Neutrophil (primary cell): ENCODE measurements at regions not wholly inside any gene's neighbourhood (a gene's known extent, or its start where the extent isn't known, plus 50 kb on each side); places are given as distances from the start of the nearest gene placed in this dataset.

Experiments used
- H3K27ac ChIP-seq: fragments of 200-600 bp; sonication (generic); 2 replicates; pipeline ENCODE4 v1.5.1; 2016; ENCODE audit warnings: mild to moderate bottlenecking, moderate library complexity
- H3K27me3 ChIP-seq: fragments of 200-600 bp; sonication (generic); 2 replicates; pipeline ENCODE4 v1.6.0; 2016; ENCODE audit warnings: mild to moderate bottlenecking
- H3K36me3 ChIP-seq: fragments of 200-600 bp; sonication (generic); 2 replicates; pipeline ENCODE4 v1.5.1; 2017
- H3K4me1 ChIP-seq, 2 experiments: fragments of 200-600 bp in 1 of 2; sonication (generic) in 1 of 2; 1 replicate in 1 of 2; 2 replicates in 1 of 2; pipeline versions ENCODE4 v1.5.1 to v1.6.1; 2013 to 2016; ENCODE audit warnings: low read depth in 1 of 2, low read length in 1 of 2, mild to moderate bottlenecking in 1 of 2, moderate library complexity in 1 of 2; ENCODE audit not compliant: control insufficient read depth in 1 of 2, insufficient read depth in 1 of 2
- H3K4me3 ChIP-seq, 2 experiments: fragments of 200-600 bp in 1 of 2; sonication (generic) in 1 of 2; 1 replicate in 1 of 2; 2 replicates in 1 of 2; pipeline ENCODE4 v1.5.1; 2013 to 2016; ENCODE audit warnings: low read depth in 1 of 2, low read length in 1 of 2, mild to moderate bottlenecking in 1 of 2, moderate library complexity in 1 of 2
- H3K9me3 ChIP-seq: fragments of 200-600 bp; sonication (generic); 2 replicates; pipeline ENCODE4 v1.5.1; 2016
- CTCF ChIP-seq: fragments of 200-600 bp; sonication (generic); IDR thresholded peaks from 2 replicates; pipeline ENCODE4 v1.5.1; 2016; ENCODE audit warnings: antibody characterized with exemption

- TF ChIP-seq CTCF, result no peak
- Histone ChIP-seq H3K4me1 (no peaks in the 10 kb centered on the region), H3K27me3 (peaks cover 29% of the 10 kb centered on the region), H3K27ac (no peak overlapping the region), H3K9me3 (no peaks in the 10 kb centered on the region), H3K36me3 (no peaks in the 10 kb centered on the region), H3K4me3 (no peak overlapping the region)
These were observed 90.3 kb upstream of the RTL6 start for GRCh38 chr22:44588348-44588747.

- H3K36me3 ChIP-seq, result no peaks in the 10 kb centered on the region
- no peak for TF ChIP-seq CTCF
- no peaks in the 10 kb centered on the region for H3K4me1 ChIP-seq
- peaks cover 29% of the 10 kb centered on the region for H3K27me3 ChIP-seq
- no peaks in the 10 kb centered on the region for H3K9me3 ChIP-seq
- no peak overlapping the region for H3K4me3 ChIP-seq
- no peak overlapping the region for H3K27ac ChIP-seq
These were observed 89.8 kb upstream of the RTL6 start for GRCh38 chr22:44587737-44588310.

DNA sequence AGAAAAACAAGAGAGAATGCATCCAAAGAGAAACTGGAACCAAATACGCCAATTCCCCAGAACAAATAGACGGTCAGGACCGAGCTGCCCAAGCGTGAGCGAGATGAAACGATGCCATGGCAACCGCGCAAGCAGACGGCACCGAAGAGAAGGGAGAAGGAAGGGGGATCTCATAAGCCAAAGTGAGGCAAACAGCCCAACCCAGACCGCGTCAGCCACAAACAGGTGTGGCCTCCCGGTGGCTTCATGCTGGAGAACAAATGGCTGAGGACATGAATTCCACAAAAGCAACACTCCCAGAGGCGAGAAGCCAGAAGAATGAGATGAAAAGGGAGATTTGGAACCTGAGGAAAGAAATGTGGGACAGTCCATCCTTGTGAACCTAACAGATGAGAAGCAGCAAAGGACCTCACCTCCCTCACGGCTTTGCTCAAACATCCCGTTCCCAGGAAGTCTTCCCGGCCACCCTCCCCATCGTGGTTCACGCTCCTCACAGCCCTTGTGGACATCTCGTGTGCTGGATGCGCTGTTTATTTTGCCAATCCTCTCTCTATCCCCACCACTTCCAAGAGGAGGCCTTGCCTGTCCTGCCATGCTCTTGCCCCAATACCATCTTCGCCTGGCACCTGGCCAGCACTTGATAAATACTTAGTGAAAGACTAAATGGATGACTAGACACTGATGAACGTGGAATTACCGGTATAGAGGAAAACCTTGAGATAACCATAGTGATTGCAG, 89.1 kb upstream of the RTL6 start:
- no peak overlapping the region for H3K4me3 ChIP-seq
- no peaks in the 10 kb centered on the region for H3K36me3 ChIP-seq
- peaks cover 29% of the 10 kb centered on the region for H3K27me3 ChIP-seq
- H3K9me3 ChIP-seq, result no peaks in the 10 kb centered on the region
- no peak for TF ChIP-seq CTCF
- no peaks in the 10 kb centered on the region for H3K4me1 ChIP-seq
- no peak overlapping the region for H3K27ac ChIP-seq

DNA sequence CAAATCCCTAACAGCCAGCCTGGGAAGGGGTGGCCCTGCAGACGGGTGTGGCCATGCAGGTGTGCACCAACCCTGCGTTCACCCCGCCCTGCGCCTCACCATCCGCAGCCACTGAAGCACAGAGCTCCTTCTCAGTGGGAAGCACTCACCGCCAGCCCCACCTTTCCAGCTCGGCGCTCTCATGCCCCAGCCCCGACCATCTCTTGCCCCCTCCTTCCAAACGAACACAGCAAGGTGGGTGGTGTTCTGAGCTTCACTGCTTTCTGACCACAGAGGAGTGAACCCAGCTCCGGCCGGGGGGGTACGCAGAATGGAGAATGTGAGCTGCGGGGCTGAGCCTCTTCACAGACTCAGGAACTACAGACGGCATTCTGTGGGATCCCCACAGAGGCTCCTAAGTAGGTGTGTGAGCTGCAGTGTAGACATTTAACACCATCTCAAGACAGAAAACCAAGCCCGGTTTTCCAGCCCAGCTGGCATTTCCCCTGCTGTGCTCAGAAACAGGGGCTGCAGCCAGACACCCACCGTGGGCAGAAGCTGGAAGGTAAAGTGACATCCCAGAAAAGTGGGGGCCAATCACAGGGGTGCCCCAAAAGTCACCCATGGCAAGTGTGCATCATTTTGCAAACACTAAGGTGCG, 88.4 kb upstream of the RTL6 start:
- Histone ChIP-seq H3K27me3 (peaks cover 29% of the 10 kb centered on the region), H3K4me3 (no peak overlapping the region), H3K4me1 (no peaks in the 10 kb centered on the region), H3K27ac (no peak overlapping the region), H3K9me3 (no peaks in the 10 kb centered on the region), H3K36me3 (no peaks in the 10 kb centered on the region)
- no peak for TF ChIP-seq CTCF

GRCh38 chr22:44585559-44586350, 87.7 kb upstream of the RTL6 start:
- no peaks in the 10 kb centered on the region for H3K36me3 ChIP-seq

More at GRCh38 chr22:44585559-44586350, 87.7 kb upstream of the RTL6 start:
- H3K27ac ChIP-seq, result no peak overlapping the region
- H3K4me1 ChIP-seq, result no peaks in the 10 kb centered on the region
- no peaks in the 10 kb centered on the region for H3K9me3 ChIP-seq
- no peak overlapping the region for H3K4me3 ChIP-seq
- H3K27me3 ChIP-seq, result peaks cover 29% of the 10 kb centered on the region
- no peak for TF ChIP-seq CTCF
